GM04503 (cell line): ENCODE measurements at regions not wholly inside any gene's neighbourhood (a gene's known extent, or its start where the extent isn't known, plus 50 kb on each side); places are given as distances from the start of the nearest gene placed in this dataset.

Source experiments
- DNase-seq: peaks from one replicate; pipeline ENCODE4 v3.0.0-alpha.2; 2012; ENCODE audit warnings: low read depth

- no peak for DNase-seq
Observed at GRCh38 chr4:133869486-133869885, 332.1 kb downstream of the PABPC4L start.

- no peak for DNase-seq
Observed at GRCh38 chr4:133868856-133869255, 332.7 kb downstream of the PABPC4L start.

GRCh38 chr4:133866328-133866699 lies 335.3 kb downstream of the PABPC4L start:
- no peak for DNase-seq

DNA sequence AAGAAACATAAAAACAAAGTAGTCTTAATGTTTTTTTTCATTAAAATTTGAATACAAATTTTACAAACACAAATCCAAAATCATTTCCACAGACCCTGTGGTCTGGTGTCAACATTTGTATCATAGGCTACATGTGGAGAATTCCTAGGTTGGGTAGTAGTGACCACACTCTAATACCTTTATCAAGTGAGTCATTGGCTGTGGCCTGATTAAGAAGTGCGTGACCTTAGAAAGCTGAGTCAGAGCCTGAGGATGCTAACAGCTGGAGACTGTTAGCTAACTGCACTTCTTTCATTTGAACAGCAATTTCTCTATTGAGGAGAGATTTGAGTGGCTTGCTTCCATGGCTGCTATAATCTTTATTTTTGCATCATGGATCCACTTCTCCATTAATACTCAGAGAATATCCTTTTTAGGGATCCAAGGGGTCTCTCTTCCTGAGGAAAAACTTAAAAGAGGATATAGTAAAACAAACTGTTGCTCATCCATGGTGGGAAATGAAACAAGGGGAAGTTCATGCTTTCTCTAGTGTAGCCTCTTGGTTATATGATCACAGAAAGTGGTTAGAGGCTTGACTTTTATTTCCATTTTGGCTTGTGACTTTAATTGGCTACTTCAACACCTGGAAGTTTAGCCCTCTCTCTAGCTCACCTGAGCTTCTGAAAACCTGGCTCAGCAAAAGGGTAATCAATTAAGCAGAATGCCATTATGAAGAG lies 335.8 kb downstream of the PABPC4L start:
- DNase-seq: peak; percentile 93

GRCh38 chr4:133863153-133863552 lies 338.4 kb downstream of the PABPC4L start:
- DNase-seq: no peak

DNA sequence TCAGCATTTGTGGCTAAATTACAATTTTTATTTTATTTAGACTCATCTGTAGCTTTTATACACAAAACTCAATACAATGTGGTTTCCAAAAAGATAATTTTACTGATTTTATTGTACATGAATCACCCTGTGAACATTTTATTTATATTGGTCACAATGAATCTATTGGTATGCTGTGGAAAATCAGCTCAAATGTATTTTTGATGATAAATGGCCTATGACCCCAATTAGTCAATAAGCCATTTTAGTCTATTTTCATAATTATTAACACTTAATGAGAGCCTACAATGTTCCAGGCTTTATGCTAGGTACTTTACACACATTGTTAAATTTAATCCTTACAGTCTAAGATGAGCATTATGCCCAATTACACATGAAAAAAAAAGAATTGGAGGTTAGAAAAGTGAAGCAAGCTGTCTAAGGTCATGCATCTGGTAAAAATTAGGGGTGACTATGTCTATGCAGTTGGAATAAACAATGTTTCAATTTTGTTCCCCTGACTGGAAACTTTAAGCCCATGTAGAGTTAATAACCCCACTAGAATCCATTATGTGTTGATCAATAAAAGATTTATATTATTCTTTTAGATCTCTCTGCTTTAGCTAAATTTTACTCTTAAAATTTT lies 344.7 kb downstream of the PABPC4L start:
- peak; percentile 61 for DNase-seq

GRCh38 chr4:133855001-133855400 lies 346.6 kb downstream of the PABPC4L start:
- no peak for DNase-seq

GRCh38 chr4:133839326-133839725 lies 362.3 kb downstream of the PABPC4L start:
- DNase-seq: no peak

GRCh38 chr4:133823177-133823576 lies 378.4 kb downstream of the PABPC4L start:
- DNase-seq: no peak

DNA sequence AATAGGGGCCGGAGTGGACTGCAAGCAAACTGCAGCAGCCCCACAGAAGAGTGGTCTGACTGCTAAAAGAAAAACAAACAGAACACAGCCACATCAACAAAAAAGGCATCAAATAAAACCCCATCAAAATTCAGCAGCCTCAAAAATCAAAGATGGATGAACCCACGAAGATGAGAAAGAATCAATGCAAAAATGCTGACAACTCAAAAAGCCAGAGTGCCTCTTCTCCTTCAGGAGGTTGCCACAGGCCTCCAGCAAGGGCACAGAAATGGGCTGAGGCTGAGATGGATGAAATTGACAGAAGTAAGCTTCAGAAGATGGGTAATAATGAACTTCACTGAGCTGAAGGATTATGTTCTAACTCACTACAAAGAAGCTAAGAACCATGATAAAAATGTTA lies 388.6 kb downstream of the PABPC4L start:
- no peak for DNase-seq

- no peak for DNase-seq
Observed at GRCh38 chr4:133812236-133812635, 389.4 kb downstream of the PABPC4L start.

DNA sequence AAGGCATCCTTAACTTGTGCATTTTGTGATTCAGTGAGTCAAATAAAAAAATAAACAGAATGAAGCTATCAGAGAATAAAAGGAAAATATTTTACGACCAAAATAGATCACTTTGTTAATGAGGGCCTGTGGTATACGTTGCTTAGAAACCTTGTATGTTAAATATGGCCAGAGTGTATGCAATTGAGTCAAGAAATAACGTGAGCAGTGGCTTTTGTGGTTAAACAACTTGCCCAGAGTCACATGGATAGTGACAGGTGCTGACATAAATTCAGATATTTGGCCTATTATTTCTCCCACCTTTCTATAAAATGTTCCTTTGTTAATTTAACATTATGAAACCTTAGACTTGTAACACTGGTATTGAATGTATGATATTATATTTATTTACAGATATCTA lies 393.4 kb downstream of the PABPC4L start:
- DNase-seq: no peak

GRCh38 chr4:133803341-133803740 lies 398.2 kb downstream of the PABPC4L start:
- DNase-seq: no peak

GRCh38 chr4:133802359-133803140 lies 399.0 kb downstream of the PABPC4L start:
- no peak for DNase-seq

DNA sequence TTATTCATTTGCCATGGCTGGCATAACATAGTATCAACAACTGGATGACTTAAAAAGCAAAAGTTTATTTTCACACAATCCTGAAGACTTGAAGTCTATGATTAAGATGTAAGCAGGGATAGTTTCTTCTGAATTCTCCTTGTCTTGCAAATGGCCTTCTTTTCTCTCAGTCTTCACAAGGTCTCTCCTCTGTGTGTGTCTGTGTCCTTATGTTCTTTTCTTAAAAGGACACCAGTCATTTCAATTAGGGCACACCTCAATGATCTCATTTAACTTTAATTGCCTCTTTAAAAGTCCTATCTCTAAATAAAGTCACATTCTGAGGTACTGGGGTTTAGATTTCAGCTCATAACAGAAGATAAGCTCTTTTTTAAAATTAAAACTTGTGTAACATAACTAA lies 399.7 kb downstream of the PABPC4L start:
- DNase-seq: no peak

DNA sequence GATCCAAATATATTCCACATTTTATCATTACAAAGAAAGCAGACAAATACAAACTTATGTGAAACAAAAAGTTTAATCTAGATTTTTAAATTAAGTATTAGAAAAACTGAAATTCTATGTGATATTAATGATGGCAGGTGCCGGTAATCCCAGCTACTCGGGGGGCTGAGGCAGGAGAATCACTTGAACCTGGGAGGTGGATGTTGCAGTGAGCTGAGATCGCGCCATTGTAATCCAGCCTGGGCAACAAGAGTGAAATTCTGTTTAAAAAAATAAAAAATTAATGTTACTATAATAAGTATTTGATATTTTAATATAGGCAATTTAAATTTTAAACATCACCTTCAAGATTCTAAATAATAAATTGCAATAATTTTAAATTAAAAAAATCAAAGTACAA lies 400.6 kb downstream of the PABPC4L start:
- no peak for DNase-seq

- no peak for DNase-seq
Observed at GRCh38 chr4:133799717-133800315, 401.8 kb downstream of the PABPC4L start.

- DNase-seq: no peak
Observed at GRCh38 chr4:133777661-133778060, 423.9 kb downstream of the PABPC4L start.

- no peak for DNase-seq
Observed at GRCh38 chr4:133776961-133777360, 424.6 kb downstream of the PABPC4L start.

DNA sequence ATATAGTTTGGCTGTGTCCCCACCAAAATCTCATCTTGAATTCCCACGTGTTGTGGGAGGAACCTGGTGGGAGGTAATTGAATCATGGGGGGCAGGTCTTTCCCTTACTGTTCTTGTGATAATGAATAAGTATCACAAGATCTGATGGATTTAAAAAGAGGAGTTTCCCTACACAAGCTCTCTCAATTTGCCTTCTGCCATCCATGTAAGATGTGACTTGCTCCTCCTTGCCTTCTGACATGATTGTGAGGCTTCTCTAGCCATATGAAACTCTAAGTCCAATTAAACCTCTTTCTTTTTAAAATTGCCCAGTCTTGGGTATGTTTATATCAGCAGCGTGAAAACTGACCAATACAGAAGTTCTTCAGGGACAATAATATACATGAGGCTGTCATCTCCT lies 425.1 kb downstream of the PABPC4L start:
- DNase-seq: no peak

DNA sequence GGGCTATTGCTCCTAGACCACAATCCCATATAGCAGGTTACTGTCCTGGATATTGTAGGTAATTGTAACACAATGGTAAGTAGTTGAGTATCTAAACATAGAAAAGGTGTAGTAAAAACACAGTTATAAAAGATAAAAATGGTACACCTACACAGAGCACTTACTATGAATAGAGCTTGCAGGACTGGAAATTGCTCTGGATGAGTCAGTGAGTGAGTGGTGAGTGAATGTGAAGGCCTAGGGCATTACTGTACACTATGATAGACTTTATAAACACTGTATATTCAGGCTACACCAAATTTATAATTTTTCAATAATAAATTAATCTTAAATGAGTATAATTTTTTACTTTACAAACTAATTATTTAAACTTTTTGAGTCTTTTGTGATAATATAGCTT lies 425.7 kb downstream of the PABPC4L start:
- DNase-seq: peak; percentile 10

GRCh38 chr4:133775469-133775868 lies 426.1 kb downstream of the PABPC4L start:
- no peak for DNase-seq

- DNase-seq: no peak
Observed at GRCh38 chr4:133759428-133759827, 442.2 kb downstream of the PABPC4L start.
